HCT116 (cell line): ENCODE measurements at regions not wholly inside any gene's neighbourhood (a gene's known extent, or its start where the extent isn't known, plus 50 kb on each side); places are given as distances from the start of the nearest gene placed in this dataset.

ENCODE experiments used
- ATAC-seq: fragments of 200-7000 bp; cut with Tn5 transposase; 2 replicates; pipeline ENCODE4 v1.9.1; 2020; ENCODE audit warnings: mild to moderate bottlenecking, moderate library complexity
- BruUV-seq: library from RNA; stranded (reverse); fragments of 400-500 nt; replicated peaks from 2 replicates; lab custom pipeline; 2021; lab: Mats Ljungman, UMichigan
- CTCF ChIA-PET: fragments of 300-600 bp; sonication (Branson Sonifier 250); formaldehyde crosslinking; loops from one replicate; lab custom pipeline; 2021; ENCODE audit warnings: antibody characterized with exemption; lab: Charles Lee
- POLR2A ChIA-PET: fragments of 300-600, 350-600 bp; sonication (Branson Sonifier 250); formaldehyde crosslinking; loops from one replicate; lab custom pipeline; 2021; ENCODE audit warnings: antibody characterized with exemption; lab: Charles Lee
- RAD21 ChIA-PET, 2 experiments: fragments of 300-600 bp; sonication (Branson Sonifier 250); formaldehyde crosslinking; loops; one replicate each; lab custom pipeline; 2023; ENCODE audit warnings: low total read pairs in 2 of 2; ENCODE audit not compliant: uncharacterized antibody in 2 of 2, unreplicated experiment in 2 of 2, low non-redundant PET in 1 of 2; lab: Charles Lee
- DNase-seq: peaks from one replicate; pipeline ENCODE4 v3.0.0-alpha.2; 2010; ENCODE audit warnings: low read depth, low spot score
- H2AFZ ChIP-seq: fragments of 200-600 bp; shearing (Covaris generic), sonication (generic); 2 replicates; pipeline ENCODE4 v1.6.1; 2017; ENCODE audit warnings: low read depth, mixed run types, mixed read lengths, antibody characterized with exemption, low read length; ENCODE audit not compliant: poor library complexity, severe bottlenecking
- H3K27ac ChIP-seq: 2 replicates; pipeline ENCODE4 v1.5.1; 2012; ENCODE audit warnings: low read depth, low read length
- H3K27me3 ChIP-seq: fragments of 200-600 bp; sonication (generic); 2 replicates; pipeline ENCODE4 v1.6.1; 2016; ENCODE audit warnings: mixed run types, low read length, mixed read lengths; ENCODE audit not compliant: insufficient read depth
- H3K36me3 ChIP-seq, 2 experiments: fragments of 200-500 bp in 1 of 2; fragments of 200-600 bp in 1 of 2; sonication (Bioruptor generic) in 1 of 2; sonication (generic) in 1 of 2; 2 replicates each; pipeline versions ENCODE4 v1.5.1 to v1.6.1; 2014 to 2016; ENCODE audit warnings: low read length in 2 of 2, inconsistent platforms in 1 of 2, mixed read lengths in 1 of 2, mixed run types in 1 of 2; ENCODE audit not compliant: insufficient read depth in 2 of 2, control insufficient read depth in 1 of 2
- H3K4me1 ChIP-seq, 2 experiments: fragments of 200-600 bp in 1 of 2; sonication (generic) in 1 of 2; 2 replicates each; pipeline versions ENCODE4 v1.5.1 to v1.6.1; 2012 to 2017; ENCODE audit warnings: low read length in 2 of 2, inconsistent platforms in 1 of 2, mild to moderate bottlenecking in 1 of 2, mixed read lengths in 1 of 2, mixed run types in 1 of 2, moderate library complexity in 1 of 2; ENCODE audit not compliant: insufficient read depth in 2 of 2, control insufficient read depth in 1 of 2
- H3K4me2 ChIP-seq: fragments of 200-600 bp; sonication (generic); 2 replicates; pipeline ENCODE4 v1.6.1; 2017; ENCODE audit warnings: mixed run types, low read length, mixed read lengths
- H3K4me3 ChIP-seq, 2 experiments: fragments of 200-600 bp in 1 of 2; sonication (generic) in 1 of 2; replicated peaks in 1 of 2; 2 replicates each; pipeline ENCODE4 v1.5.1; 2011 to 2016; ENCODE audit warnings: low read length in 2 of 2, control low read depth in 1 of 2, low read depth in 1 of 2, mild to moderate bottlenecking in 1 of 2, mixed read lengths in 1 of 2, mixed run types in 1 of 2
- H3K79me2 ChIP-seq: fragments of 200-600 bp; sonication (generic); 2 replicates; pipeline ENCODE4 v1.6.1; 2017; ENCODE audit warnings: mild to moderate bottlenecking, mixed run types, low read length, moderate library complexity, mixed read lengths; ENCODE audit not compliant: insufficient read depth
- H3K9ac ChIP-seq: fragments of 200-600 bp; sonication (generic); 2 replicates; pipeline ENCODE4 v1.6.1; 2016; ENCODE audit warnings: low read length, mixed read lengths
- H3K9me2 ChIP-seq: fragments of 200-600 bp; sonication (generic), shearing (Covaris generic); 2 replicates; pipeline ENCODE4 v1.6.1; 2017; ENCODE audit warnings: mixed run types, mild to moderate bottlenecking, moderate library complexity; ENCODE audit not compliant: insufficient read depth
- H3K9me3 ChIP-seq, 2 experiments: fragments of 200-500 bp in 1 of 2; fragments of 200-600 bp in 1 of 2; sonication (Bioruptor generic) in 1 of 2; sonication (generic) in 1 of 2; 2 replicates each; pipeline ENCODE4 v1.6.1; 2014 to 2017; ENCODE audit warnings: low read length in 2 of 2, mixed read lengths in 2 of 2, inconsistent platforms in 1 of 2, low read depth in 1 of 2, mild to moderate bottlenecking in 1 of 2, mixed run types in 1 of 2, moderate library complexity in 1 of 2; ENCODE audit not compliant: control insufficient read depth in 1 of 2, insufficient read depth in 1 of 2
- H4K20me1 ChIP-seq: fragments of 200-600 bp; sonication (generic), shearing (Covaris generic); 2 replicates; pipeline ENCODE4 v1.6.1; 2017; ENCODE audit warnings: mixed run types, mild to moderate bottlenecking, moderate library complexity; ENCODE audit not compliant: insufficient read depth
- ATF3 ChIP-seq: IDR thresholded peaks from 2 replicates; pipeline ENCODE4 v1.6.1; 2012
- CBX3 ChIP-seq: IDR thresholded peaks from 2 replicates; pipeline ENCODE4 v1.6.1; 2012; ENCODE audit warnings: low read depth
- CEBPB ChIP-seq: IDR thresholded peaks from 2 replicates; pipeline ENCODE4 v1.6.1; 2012; ENCODE audit warnings: low read depth
- ELF1 ChIP-seq: IDR thresholded peaks from 2 replicates; pipeline ENCODE4 v1.6.1; 2012; ENCODE audit warnings: low read depth, borderline replicate concordance
- JUND ChIP-seq: IDR thresholded peaks from 2 replicates; pipeline ENCODE4 v1.6.1; 2012
- POLR2AphosphoS5 ChIP-seq: IDR thresholded peaks from 2 replicates; pipeline ENCODE4 v1.6.1; 2011; ENCODE audit warnings: mild to moderate bottlenecking, low read depth, low read length, moderate library complexity
- RAD21 ChIP-seq: IDR thresholded peaks from 2 replicates; pipeline ENCODE4 v1.6.1; 2012; ENCODE audit warnings: low read depth, mild to moderate bottlenecking
- TCF7L2 ChIP-seq: IDR thresholded peaks from 2 replicates; pipeline ENCODE4 v1.7.0; 2011; ENCODE audit warnings: borderline replicate concordance, inconsistent platforms; ENCODE audit not compliant: insufficient read depth, insufficient read length; ENCODE audit errors: extremely low read depth
- YY1 ChIP-seq: IDR thresholded peaks from 2 replicates; pipeline ENCODE4 v1.6.1; 2011; ENCODE audit warnings: low read length, low read depth, moderate library complexity, mild to moderate bottlenecking; ENCODE audit not compliant: insufficient replicate concordance; ENCODE audit errors: extremely low read depth
- ZNF274 ChIP-seq: fragments of 200-500 bp; sonication (Bioruptor generic); IDR thresholded peaks from 2 replicates; pipeline ENCODE4 v1.6.1; 2014; ENCODE audit warnings: mild to moderate bottlenecking, low read depth, low read length, inconsistent platforms
- intact Hi-C: fragments of 100-400 bp; cut with micrococcal nuclease; formaldehyde crosslinking; loops from 2 replicates; pipeline ENCODE4 v1.10.0; 2022
- TF ChIP-seq, protein P1 (sequence below): IDR thresholded peaks from 2 replicates; pipeline ENCODE4 v1.6.1; 2011; ENCODE audit warnings: mild to moderate bottlenecking, low read length, moderate library complexity; ENCODE audit not compliant: insufficient replicate concordance; ENCODE audit errors: extremely low read depth

DNA sequence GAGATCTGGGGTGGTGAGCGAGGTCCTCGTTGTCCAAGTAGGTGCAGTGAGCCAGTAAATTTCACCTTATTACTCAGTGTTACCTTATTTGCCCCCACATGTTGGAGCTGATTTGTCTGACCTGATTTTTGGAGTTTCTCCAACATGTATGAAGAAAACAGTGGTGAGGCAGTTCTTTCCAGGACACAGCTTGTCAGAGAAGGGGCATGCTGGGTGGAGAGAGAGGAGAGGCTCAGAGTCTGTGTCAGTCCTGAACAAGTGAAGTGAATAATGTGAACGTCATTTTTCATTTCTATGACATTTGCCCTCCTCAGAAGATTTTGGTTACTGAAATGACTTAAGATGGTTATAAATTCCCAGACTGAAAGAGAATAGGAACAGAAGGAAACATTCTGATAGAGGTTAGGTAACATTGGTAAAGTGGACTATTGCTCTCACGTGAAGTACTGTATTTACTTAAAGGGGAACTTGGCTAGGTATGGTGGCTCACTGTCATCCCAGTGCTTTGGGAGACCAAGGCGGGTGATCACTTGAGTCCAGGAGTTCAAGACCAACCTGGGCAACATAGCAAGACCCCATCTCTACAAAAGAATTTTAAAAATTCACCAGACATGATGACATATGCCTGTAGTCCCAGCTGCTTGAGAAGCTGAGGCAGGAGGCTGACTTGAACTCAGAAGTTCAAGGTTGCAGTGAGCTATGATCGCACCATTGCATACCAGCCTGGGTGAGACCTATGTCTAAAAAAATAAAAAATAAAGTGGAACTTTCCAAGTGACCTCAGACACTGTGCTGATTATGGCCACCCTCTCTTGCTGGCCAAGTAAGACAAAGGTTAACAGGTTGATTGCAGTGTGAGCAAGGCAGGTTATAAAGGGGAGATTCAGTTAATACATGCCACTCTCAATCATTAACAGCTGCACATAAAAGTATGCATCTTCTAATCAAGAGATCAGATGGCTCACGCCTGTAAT is 184.3 kb downstream of the EDN1 start:
- TF ChIP-seq ATF3: no peak
- TF ChIP-seq CEBPB: no peak
- TF ChIP-seq, protein P1, sequence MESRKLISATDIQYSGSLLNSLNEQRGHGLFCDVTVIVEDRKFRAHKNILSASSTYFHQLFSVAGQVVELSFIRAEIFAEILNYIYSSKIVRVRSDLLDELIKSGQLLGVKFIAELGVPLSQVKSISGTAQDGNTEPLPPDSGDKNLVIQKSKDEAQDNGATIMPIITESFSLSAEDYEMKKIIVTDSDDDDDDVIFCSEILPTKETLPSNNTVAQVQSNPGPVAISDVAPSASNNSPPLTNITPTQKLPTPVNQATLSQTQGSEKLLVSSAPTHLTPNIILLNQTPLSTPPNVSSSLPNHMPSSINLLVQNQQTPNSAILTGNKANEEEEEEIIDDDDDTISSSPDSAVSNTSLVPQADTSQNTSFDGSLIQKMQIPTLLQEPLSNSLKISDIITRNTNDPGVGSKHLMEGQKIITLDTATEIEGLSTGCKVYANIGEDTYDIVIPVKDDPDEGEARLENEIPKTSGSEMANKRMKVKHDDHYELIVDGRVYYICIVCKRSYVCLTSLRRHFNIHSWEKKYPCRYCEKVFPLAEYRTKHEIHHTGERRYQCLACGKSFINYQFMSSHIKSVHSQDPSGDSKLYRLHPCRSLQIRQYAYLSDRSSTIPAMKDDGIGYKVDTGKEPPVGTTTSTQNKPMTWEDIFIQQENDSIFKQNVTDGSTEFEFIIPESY: no peak
- no peak for TF ChIP-seq YY1
- TF ChIP-seq ZNF274: no peak
- no peak for TF ChIP-seq ELF1
- TF ChIP-seq CBX3: no peak
- TF ChIP-seq RAD21: no peak
- no peak for TF ChIP-seq JUND
- no peak for TF ChIP-seq TCF7L2
- no peak for TF ChIP-seq POLR2AphosphoS5
- ChIA-PET RAD21 (no interaction called here), CTCF (no interaction called here), POLR2A (no interaction called here)
- no peaks in the 10 kb centered on the region for H3K36me3 ChIP-seq
- ATAC-seq (no peak), DNase-seq (no peak)
- no peaks in the 10 kb centered on the region for H3K9me2 ChIP-seq
- H3K79me2 ChIP-seq: no peaks in the 10 kb centered on the region
- H3K27ac ChIP-seq: no peak overlapping the region
- H3K4me1 ChIP-seq: peaks cover 2 to 6% of the 10 kb centered on the region in 2 experiments; a peak in 1 of 4 replicates
- H3K27me3 ChIP-seq: no peaks in the 10 kb centered on the region
- no peak overlapping the region for H3K9ac ChIP-seq
- H3K4me3 ChIP-seq: no peak overlapping the region
- intact Hi-C loops: no loop called here
- no TSS peak for BruUV-seq
- no peak overlapping the region for H3K4me2 ChIP-seq
- H3K9me3 ChIP-seq: no peaks in the 10 kb centered on the region
- no peak overlapping the region for H2AFZ ChIP-seq
- no peaks in the 10 kb centered on the region for H4K20me1 ChIP-seq
